ENCODE measurements at regions not wholly inside any gene's neighbourhood (a gene's known extent, or its start where the extent isn't known, plus 50 kb on each side); places are given as distances from the start of the nearest gene placed in this dataset.

DNA sequence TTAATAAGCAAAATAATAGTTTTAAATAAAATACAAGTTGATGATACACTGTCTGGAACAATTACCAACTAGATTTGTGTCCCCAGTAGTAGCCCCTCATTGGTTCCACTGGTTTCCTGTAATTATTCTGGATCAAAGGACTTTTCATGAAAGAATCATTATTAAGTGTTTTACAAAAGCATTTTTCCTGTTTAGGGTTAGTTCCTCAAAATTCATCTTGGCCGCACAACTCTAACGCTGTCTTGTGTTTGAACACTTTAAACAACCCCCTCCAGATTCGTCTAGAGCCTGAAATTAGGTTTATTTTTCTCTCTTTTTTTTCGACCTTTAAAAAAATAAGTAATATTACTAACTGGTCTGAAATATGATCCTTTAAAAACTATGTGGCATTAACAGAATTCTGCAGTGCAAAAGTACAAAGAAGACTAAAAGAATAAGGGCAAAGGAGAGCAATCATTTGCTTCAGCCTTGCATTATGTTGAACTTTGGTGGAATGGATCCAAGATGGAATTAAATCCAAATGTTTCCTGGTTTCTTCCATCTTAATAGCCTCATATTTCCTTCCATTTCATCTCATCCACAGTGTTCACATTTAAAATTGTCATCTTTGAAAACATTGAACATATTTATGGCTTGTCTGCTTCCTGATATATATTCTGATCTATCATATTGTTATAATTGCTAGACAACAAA, 678.4 kb downstream of the IRS1 start:
- Histone ChIP-seq H3K4me3 (replicated peaks; ENCODE audit: low read depth, low read length) (no peak overlapping the region), H3K27me3 (replicated peaks; ENCODE audit: control insufficient read depth, insufficient read depth, low read length) (no peaks in the 10 kb centered on the region), H3K36me3 (ENCODE audit: control insufficient read depth, insufficient read depth, low read length) (no peaks in the 10 kb centered on the region)
- TF ChIP-seq, protein P1, sequence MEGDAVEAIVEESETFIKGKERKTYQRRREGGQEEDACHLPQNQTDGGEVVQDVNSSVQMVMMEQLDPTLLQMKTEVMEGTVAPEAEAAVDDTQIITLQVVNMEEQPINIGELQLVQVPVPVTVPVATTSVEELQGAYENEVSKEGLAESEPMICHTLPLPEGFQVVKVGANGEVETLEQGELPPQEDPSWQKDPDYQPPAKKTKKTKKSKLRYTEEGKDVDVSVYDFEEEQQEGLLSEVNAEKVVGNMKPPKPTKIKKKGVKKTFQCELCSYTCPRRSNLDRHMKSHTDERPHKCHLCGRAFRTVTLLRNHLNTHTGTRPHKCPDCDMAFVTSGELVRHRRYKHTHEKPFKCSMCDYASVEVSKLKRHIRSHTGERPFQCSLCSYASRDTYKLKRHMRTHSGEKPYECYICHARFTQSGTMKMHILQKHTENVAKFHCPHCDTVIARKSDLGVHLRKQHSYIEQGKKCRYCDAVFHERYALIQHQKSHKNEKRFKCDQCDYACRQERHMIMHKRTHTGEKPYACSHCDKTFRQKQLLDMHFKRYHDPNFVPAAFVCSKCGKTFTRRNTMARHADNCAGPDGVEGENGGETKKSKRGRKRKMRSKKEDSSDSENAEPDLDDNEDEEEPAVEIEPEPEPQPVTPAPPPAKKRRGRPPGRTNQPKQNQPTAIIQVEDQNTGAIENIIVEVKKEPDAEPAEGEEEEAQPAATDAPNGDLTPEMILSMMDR (IDR thresholded peaks at IDR 0.05; ENCODE audit: insufficient read depth, low read length, poor library complexity, severe bottlenecking) = no peak
- no peak for DNase-seq (ENCODE audit: extremely low read depth, insufficient read length)

DNA sequence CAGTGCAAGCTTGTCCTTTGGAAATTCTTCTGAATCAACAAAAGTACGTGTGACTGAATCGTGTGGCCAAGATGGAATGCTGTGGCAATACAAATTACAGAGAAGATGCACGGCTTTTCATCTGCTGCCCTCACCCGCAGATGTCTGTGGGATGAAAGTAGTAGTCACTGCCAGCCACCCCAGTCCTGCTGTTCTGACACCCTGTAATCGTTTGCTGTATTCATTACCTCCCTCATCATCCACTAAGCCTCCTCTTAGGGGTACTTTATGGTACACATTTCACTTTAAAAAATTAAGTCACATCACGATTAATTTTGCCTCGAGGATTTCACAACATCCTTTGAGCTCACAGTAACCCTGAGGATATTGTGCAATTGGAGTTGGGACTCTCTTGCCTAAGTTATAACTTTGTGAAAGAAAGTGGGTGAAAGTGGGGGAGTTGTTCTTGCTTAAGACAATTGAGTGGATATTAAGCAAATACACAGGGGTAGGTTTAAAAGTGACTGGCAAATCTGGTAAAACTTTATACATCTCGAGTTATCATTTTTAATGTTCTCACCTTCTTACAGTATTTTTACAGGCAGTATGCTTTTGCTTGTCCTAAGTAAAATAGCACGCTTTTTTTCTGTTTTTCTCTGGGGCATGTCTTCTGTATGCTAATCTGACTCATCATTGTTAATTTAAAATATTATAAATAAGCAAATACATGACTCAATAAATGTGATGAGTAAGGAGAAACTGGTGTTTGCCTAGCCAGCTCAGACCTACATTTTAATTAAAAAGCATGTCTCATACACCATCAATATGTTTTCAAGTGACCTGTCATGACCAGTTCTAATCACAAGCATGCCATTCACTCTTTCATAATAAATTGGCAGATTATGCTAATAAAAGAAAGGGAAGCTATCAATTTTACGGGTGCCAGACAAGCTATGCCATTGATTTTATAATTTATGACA, 680.9 kb downstream of the IRS1 start:
- no peak for DNase-seq (ENCODE audit: extremely low read depth, insufficient read length)
- no peaks in the 10 kb centered on the region for H3K36me3 ChIP-seq (ENCODE audit: control insufficient read depth, insufficient read depth, low read length)
- H3K4me3 ChIP-seq (replicated peaks; ENCODE audit: low read depth, low read length) = no peak overlapping the region

DNA sequence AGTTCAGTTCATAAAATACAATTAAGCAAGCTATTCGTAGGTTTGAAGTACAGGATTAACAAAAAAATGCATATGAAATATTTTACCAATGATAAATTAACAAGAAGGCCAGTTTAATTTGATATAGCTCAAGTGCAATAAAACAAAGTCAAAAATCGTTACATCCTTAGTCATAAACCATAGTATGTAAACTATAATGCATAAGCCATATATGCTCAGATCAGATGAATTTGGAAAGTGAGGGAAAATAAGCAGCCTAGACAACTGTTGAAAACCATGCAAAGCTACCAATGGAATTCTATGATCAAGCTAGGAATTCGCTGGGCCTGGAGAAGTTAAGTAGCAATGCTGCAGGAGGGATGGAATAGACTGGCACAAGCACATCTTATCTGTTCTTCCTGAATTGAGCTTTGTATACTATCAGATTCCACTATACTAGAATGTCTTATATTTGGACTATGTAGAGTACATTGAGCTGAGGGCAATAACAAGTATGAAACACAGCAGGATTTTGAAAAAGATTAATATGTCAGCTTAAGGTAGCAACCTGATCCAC, 682.0 kb downstream of the IRS1 start:
- Histone ChIP-seq H3K27me3 (replicated peaks; ENCODE audit: control insufficient read depth, insufficient read depth, low read length) (no peaks in the 10 kb centered on the region), H3K4me3 (replicated peaks; ENCODE audit: low read depth, low read length) (no peak overlapping the region), H3K36me3 (ENCODE audit: control insufficient read depth, insufficient read depth, low read length) (no peaks in the 10 kb centered on the region)
- TF ChIP-seq, protein P1 (IDR thresholded peaks at IDR 0.05; ENCODE audit: insufficient read depth, low read length, poor library complexity, severe bottlenecking) = no peak
- no peak for DNase-seq (ENCODE audit: extremely low read depth, insufficient read length)

More for the DNA sequence above, 680.9 kb downstream of the IRS1 start:
- TF ChIP-seq, protein P1 (IDR thresholded peaks at IDR 0.05; ENCODE audit: insufficient read depth, low read length, poor library complexity, severe bottlenecking) = no peak
- H3K27me3 ChIP-seq (replicated peaks; ENCODE audit: control insufficient read depth, insufficient read depth, low read length) = no peaks in the 10 kb centered on the region

DNA sequence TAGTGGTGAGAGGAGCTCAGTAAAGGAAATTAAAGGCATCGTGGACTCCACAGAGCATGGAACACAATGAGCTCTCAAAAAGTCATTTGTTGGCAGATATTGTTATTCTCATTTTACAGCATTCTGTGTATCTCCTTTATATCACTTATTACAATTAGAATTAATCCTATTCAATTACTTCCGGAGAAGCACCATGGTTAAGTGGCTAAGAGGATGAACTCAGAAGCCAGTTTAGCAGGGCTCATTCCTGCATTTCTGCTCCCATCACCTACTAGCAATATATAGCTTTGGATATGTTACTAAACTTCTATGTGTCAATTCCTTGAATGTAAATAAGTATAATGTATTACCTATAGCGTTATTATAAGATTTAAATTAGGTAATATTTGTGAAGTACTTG, 683.3 kb downstream of the IRS1 start:
- Histone ChIP-seq H3K4me3 (replicated peaks; ENCODE audit: low read depth, low read length) (no peak overlapping the region), H3K27me3 (replicated peaks; ENCODE audit: control insufficient read depth, insufficient read depth, low read length) (no peaks in the 10 kb centered on the region), H3K36me3 (ENCODE audit: control insufficient read depth, insufficient read depth, low read length) (no peaks in the 10 kb centered on the region)
- no peak for DNase-seq (ENCODE audit: extremely low read depth, insufficient read length)
- TF ChIP-seq, protein P1 (IDR thresholded peaks at IDR 0.05; ENCODE audit: insufficient read depth, low read length, poor library complexity, severe bottlenecking) = no peak

DNA sequence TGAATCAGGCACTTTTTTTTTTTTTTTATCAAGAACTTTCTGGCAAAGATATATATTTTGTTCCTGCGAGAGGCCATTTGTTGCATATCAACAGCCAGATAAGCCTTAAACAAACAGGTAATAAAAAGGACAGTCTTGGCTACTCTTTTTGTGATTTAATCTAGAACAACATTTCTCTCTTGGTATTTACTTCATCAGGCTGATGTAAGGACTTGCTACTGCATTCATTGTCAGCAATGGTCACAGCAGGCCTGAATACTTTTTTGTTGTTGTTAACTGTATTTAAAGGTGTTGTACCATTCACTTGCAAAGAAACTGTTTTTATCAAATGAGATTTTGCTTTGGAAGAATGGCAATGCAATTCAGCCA, 683.8 kb downstream of the IRS1 start:
- Histone ChIP-seq H3K27me3 (replicated peaks; ENCODE audit: control insufficient read depth, insufficient read depth, low read length) (no peaks in the 10 kb centered on the region), H3K36me3 (ENCODE audit: control insufficient read depth, insufficient read depth, low read length) (no peaks in the 10 kb centered on the region), H3K4me3 (replicated peaks; ENCODE audit: low read depth, low read length) (no peak overlapping the region)
- TF ChIP-seq, protein P1 (IDR thresholded peaks at IDR 0.05; ENCODE audit: insufficient read depth, low read length, poor library complexity, severe bottlenecking) = no peak
- DNase-seq (ENCODE audit: extremely low read depth, insufficient read length) = no peak

Data from GM06990 (cell line).